Prostate gland (tissue), 2 donors: ENCODE measurements at regions not wholly inside any gene's neighbourhood (a gene's known extent, or its start where the extent isn't known, plus 50 kb on each side); places are given as distances from the start of the nearest gene placed in this dataset.
"Not testable (repeated sequence)": the region's sequence is repeated elsewhere in the genome, so short reads cannot be mapped to it uniquely, and the experiment has no call there.

Source experiments
- CTCF ChIP-seq, 4 experiments: fragments of 200-600 bp in 2 of 4; fragments of 450-650 bp in 2 of 4; sonication (generic) in 2 of 4; IDR thresholded peaks; 1 replicate in 3 of 4; 2 replicates in 1 of 4; pipeline ENCODE4 v1.5.1; 2016 to 2019; ENCODE audit warnings: antibody characterized with exemption in 4 of 4, mild to moderate bottlenecking in 2 of 4, moderate library complexity in 2 of 4
- POLR2A ChIP-seq: fragments of 450-650 bp; IDR thresholded peaks from one replicate; pipeline ENCODE4 v1.6.1; 2016; ENCODE audit warnings: antibody characterized with exemption, mild to moderate bottlenecking
- POLR2AphosphoS5 ChIP-seq: sonication (generic); formaldehyde crosslinking; IDR thresholded peaks from one replicate; pipeline ENCODE4 v1.6.1; 2017; ENCODE audit warnings: antibody characterized with exemption

- TF ChIP-seq POLR2AphosphoS5; CTCF (IDR thresholded peaks at IDR 0.05); POLR2A: not testable (repeated sequence)
Measured at GRCh38 chr3:130151555-130151954, 69.9 kb downstream of the ALG1L2 start.
